ENCODE measurements at regions not wholly inside any gene's neighbourhood (a gene's known extent, or its start where the extent isn't known, plus 50 kb on each side); places are given as distances from the start of the nearest gene placed in this dataset.
A peak's percentile ranks its signal among the peaks of the same experiment; 100 is the strongest.

DNA sequence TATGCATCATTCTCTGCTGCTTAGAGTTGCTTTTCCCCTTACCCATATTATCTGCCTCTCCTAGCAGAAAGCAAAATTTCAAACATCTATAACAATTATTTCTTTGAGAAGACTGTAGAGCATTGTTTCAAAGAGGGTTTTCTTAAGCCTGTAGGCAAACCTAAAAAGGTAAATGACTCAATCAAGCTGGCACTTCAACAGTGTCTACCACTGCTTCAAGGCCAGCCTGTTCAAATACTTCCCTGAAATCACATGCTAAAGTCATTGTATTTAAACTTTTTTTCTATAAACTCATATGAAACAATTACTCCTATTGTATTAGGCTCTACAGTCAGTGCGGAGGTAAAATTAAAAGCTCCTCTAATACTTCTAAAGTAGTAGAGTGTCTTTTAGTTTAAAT is 87.1 kb downstream of the OGFRL1 start:
- Histone ChIP-seq H3K9me3 (replicated peaks) (peaks cover 7% of the 10 kb centered on the region), H3K4me1 (peaks cover 47% of the 10 kb centered on the region), H3K36me3 (peaks cover 26% of the 10 kb centered on the region), H3K27me3 (ENCODE audit: low read depth) (no peaks in the 10 kb centered on the region), H3K27ac (replicated peaks) (no peak overlapping the region), H3K4me3 (no peak overlapping the region)
- intact Hi-C loops (cut with micrococcal nuclease), result no loop called here
- TF ChIP-seq, protein P1, sequence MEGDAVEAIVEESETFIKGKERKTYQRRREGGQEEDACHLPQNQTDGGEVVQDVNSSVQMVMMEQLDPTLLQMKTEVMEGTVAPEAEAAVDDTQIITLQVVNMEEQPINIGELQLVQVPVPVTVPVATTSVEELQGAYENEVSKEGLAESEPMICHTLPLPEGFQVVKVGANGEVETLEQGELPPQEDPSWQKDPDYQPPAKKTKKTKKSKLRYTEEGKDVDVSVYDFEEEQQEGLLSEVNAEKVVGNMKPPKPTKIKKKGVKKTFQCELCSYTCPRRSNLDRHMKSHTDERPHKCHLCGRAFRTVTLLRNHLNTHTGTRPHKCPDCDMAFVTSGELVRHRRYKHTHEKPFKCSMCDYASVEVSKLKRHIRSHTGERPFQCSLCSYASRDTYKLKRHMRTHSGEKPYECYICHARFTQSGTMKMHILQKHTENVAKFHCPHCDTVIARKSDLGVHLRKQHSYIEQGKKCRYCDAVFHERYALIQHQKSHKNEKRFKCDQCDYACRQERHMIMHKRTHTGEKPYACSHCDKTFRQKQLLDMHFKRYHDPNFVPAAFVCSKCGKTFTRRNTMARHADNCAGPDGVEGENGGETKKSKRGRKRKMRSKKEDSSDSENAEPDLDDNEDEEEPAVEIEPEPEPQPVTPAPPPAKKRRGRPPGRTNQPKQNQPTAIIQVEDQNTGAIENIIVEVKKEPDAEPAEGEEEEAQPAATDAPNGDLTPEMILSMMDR (IDR thresholded peaks at IDR 0.05; ENCODE audit: borderline replicate concordance), result no peak
- DNase-seq, result no peak

DNA sequence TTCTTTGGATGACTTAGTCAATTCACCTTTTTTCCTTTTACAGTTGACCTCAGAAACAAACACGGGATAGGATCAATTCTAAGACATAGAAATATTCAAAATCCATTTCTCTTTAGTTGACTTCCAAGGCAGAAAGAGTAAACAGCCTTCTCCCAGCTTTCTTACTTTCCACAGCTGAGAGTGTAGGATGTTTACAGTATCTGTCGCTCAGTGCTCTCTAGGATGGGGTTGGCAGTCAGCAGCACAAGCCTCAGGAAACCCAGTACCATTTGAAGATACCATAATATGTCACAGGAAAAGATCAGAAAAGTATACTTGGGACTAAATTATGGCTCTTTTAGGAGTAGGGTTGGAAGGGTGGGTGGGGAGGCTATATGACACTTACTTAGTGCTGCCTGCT is 88.2 kb downstream of the OGFRL1 start:
- Histone ChIP-seq H3K27me3 (ENCODE audit: low read depth) (no peaks in the 10 kb centered on the region), H3K4me1 (peaks cover 53% of the 10 kb centered on the region), H3K9me3 (replicated peaks) (peaks cover 7% of the 10 kb centered on the region), H3K27ac (replicated peaks) (no peak overlapping the region), H3K4me3 (no peak overlapping the region), H3K36me3 (peaks cover 19% of the 10 kb centered on the region)
- intact Hi-C loops (cut with micrococcal nuclease), result no loop called here
- TF ChIP-seq, protein P1 (IDR thresholded peaks at IDR 0.05; ENCODE audit: borderline replicate concordance), result no peak
- no peak for DNase-seq

DNA sequence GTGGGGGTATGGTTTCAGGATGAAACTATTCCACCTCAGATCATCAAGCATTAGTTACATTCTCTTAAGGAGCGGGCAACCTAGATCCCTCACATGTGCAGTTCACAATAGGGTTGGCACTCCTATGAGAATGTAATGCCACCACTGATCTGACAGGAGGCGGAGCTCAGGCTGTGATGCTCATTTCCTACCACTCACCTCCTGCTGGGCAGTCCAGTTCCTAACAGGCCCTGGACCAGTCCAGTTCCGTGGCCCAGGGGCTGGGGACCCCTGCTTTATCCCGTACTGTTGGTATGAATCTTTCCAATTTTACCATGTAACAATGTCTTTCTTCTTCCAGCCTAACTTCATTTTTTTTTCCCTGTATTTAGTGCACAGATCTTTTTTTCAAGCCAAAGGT is 94.9 kb downstream of the OGFRL1 start:
- TF ChIP-seq, protein P1 (IDR thresholded peaks at IDR 0.05; ENCODE audit: borderline replicate concordance), result no peak
- no peaks in the 10 kb centered on the region for H3K27me3 ChIP-seq (ENCODE audit: low read depth)
- H3K4me1 ChIP-seq, result peaks cover 71% of the 10 kb centered on the region
- H3K36me3 ChIP-seq, result peaks cover 9% of the 10 kb centered on the region
- DNase-seq, result no peak
- H3K4me3 ChIP-seq, result no peak overlapping the region
- H3K9me3 ChIP-seq (replicated peaks), result no peaks in the 10 kb centered on the region
- intact Hi-C loops (cut with micrococcal nuclease), result loop anchor here (10.0 kb wide), 1 partner anchor 131 kb away; no protein-coding TSS in a partner anchor
- H3K27ac ChIP-seq (replicated peaks), result peak overlapping the region; percentile 32

DNA sequence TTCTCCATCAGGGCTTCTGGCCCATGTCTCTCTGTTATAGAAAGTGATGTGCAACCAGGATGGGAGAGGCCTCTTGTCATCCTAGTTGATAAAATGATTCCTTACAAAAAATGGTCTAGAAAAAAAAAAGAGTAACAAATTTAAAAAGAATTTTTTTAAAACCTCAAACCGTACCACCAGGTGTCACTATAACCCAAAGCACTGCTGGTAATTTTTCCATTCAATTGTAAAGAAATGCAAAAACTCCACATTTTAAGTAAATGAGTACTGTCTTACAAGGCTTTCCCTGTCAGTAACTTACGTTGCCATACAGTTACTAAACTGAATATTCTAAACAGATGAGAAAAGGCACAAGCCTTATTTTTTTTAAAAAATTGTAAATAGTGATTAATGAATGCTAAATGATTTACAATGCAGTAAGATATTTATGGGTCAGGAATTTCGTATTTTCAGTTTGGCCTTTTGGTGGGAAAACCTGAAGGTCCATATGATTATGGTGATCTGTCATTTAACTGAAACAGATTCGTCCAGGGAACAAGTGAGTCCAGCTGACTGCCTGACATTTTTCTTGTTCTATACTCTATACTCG is 95.4 kb downstream of the OGFRL1 start:
- peaks cover 9% of the 10 kb centered on the region for H3K36me3 ChIP-seq
- peak overlapping the region; percentile 32 for H3K27ac ChIP-seq (replicated peaks)
- TF ChIP-seq, protein P1 (IDR thresholded peaks at IDR 0.05; ENCODE audit: borderline replicate concordance), result peak; percentile 72
- intact Hi-C loops (cut with micrococcal nuclease), result loop anchor here (10.0 kb wide), 1 partner anchor 131 kb away; no protein-coding TSS in a partner anchor
- DNase-seq, result no peak
- no peak overlapping the region for H3K4me3 ChIP-seq
- peaks cover 71% of the 10 kb centered on the region for H3K4me1 ChIP-seq
- no peaks in the 10 kb centered on the region for H3K9me3 ChIP-seq (replicated peaks)
- H3K27me3 ChIP-seq (ENCODE audit: low read depth), result no peaks in the 10 kb centered on the region

DNA sequence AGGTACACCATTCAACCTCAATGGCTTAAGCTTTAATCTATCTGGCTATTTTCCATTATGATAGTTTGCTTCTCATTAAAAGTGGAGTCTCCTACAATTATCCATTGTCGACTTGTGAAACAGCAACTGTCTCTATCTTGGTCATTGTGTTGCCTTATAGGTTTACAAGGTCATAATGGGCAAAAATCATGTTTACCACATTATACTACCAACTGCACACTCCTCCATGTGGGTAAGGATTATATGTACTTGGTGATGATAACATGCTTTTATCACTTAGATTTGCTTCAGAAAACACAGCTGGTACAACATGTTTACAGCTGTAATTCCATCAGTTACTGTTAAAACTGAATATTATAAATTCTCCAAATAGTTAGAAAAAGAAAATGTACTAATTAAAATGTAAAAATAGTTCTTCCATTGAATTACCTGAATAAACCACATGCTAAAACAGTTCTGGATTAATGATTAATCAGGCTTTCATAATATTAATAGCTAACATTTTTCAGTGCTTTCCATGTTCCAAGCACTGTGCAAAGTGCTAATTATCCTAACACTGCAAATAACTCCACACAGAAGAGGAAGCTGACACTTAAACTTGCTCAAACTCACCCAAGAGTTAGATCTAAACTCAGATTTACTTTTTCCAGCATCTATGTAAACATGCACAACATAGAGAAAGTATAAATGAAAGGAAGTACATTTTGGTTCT is 96.7 kb downstream of the OGFRL1 start:
- intact Hi-C loops (cut with micrococcal nuclease), result loop anchor here (10.0 kb wide), 1 partner anchor 130 kb away; no protein-coding TSS in a partner anchor
- H3K4me3 ChIP-seq, result no peak overlapping the region
- TF ChIP-seq, protein P1 (IDR thresholded peaks at IDR 0.05; ENCODE audit: borderline replicate concordance), result no peak
- peaks cover 9% of the 10 kb centered on the region for H3K36me3 ChIP-seq
- H3K9me3 ChIP-seq (replicated peaks), result no peaks in the 10 kb centered on the region
- H3K27me3 ChIP-seq (ENCODE audit: low read depth), result no peaks in the 10 kb centered on the region
- no peak for DNase-seq
- no peak overlapping the region for H3K27ac ChIP-seq (replicated peaks)
- peaks cover 77% of the 10 kb centered on the region for H3K4me1 ChIP-seq
